H1 (cell line): ENCODE measurements at regions not wholly inside any gene's neighbourhood (a gene's known extent, or its start where the extent isn't known, plus 50 kb on each side); places are given as distances from the start of the nearest gene placed in this dataset.

Experiments
- EGR1 ChIP-seq: IDR thresholded peaks from 2 replicates; pipeline ENCODE4 v1.6.1; 2011; ENCODE audit warnings: low read depth, low read length, borderline replicate concordance
- KDM1A ChIP-seq: fragments of 200-600, 300-600 bp; sonication (generic); IDR thresholded peaks from 2 replicates; pipeline ENCODE4 v1.7.1; 2016; ENCODE audit warnings: mild to moderate bottlenecking, low read length, borderline replicate concordance
- PHF8 ChIP-seq: fragments of 200-600 bp; sonication (generic); conservative IDR thresholded peaks from 2 replicates; pipeline ENCODE4 v1.7.1; 2012; ENCODE audit warnings: low read depth, mild to moderate bottlenecking, inconsistent platforms, low read length, moderate library complexity
- SAP30 ChIP-seq: fragments of 300-600 bp; sonication (generic); IDR thresholded peaks from 2 replicates; pipeline ENCODE4 v1.7.1; 2012; ENCODE audit warnings: low read length, moderate library complexity, mild to moderate bottlenecking, inconsistent platforms; ENCODE audit not compliant: insufficient read depth, insufficient replicate concordance
- TCF12 ChIP-seq: IDR thresholded peaks from 2 replicates; pipeline ENCODE4 v1.6.1; 2011; ENCODE audit warnings: low read depth, mild to moderate bottlenecking, low read length
- TF ChIP-seq, protein P1 (sequence below): IDR thresholded peaks from 2 replicates; pipeline ENCODE4 v1.6.1; 2011; ENCODE audit warnings: low read depth, mild to moderate bottlenecking, low read length; ENCODE audit not compliant: insufficient read depth

DNA sequence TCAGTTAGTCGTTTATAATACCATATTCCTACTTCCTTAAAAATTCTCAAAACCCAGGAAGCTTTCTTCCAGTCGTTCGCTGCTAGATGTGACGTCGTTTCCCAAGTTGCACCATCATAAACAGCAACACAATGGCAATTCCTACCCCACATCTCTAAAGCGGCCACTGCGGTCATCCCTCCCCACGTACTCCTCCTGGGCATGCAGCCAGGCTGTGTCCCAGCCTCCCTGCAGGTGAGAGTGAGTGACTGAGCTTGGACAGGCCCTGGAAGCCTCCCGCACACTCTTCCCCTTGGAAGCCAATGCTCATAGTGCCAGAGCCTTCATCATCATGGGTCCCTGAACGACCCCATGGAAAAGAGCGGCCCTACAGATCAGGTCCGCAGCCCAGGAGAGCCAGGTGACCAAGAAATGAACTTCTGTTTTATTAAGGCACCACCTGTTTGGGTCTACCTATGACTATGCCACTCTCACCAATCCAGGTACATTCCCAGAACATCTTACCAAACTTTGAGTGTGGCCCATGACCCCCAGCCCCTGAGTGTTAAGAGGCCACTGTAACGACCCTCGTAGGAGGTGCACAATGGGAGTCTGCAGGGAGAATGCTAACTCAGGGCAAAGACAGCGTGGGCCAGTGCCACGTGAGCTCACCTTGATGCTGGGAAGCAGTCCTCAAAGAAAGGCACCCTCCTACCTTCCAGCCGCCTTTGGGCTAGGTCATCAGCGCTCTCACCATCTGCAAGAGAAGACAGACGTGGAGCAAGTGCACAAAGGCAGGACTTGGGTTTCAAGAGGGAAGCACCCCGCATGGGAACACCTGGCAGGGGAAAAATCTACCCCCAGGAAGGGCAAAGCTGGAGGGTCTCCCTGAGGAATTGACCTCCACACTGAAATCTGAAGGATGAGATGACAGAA, 74.7 kb upstream of the RAB6C start (continued):
- TF ChIP-seq SAP30 (no peak), PHF8 (no peak), EGR1 (no peak), TCF12 (no peak), KDM1A (no peak)
- TF ChIP-seq, protein P1, sequence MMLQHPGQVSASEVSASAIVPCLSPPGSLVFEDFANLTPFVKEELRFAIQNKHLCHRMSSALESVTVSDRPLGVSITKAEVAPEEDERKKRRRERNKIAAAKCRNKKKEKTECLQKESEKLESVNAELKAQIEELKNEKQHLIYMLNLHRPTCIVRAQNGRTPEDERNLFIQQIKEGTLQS = no peak
